A549 (cell line): ENCODE measurements at regions not wholly inside any gene's neighbourhood (a gene's known extent, or its start where the extent isn't known, plus 50 kb on each side); places are given as distances from the start of the nearest gene placed in this dataset.

Source experiments
- ATAC-seq, 2 experiments: fragments of 200-7000 bp in 1 of 2; fragments of >200 bp in 1 of 2; cut with Nextera tagmentation in 1 of 2; cut with Tn5 transposase in 1 of 2; 3 replicates each; pipeline versions ENCODE4 v1.8.0 to v1.9.1; 2018 to 2020; ENCODE audit warnings: mild to moderate bottlenecking in 1 of 2, moderate library complexity in 1 of 2
- CTCF ChIA-PET: fragments of 300-600 bp; sonication (Branson Sonifier 250); formaldehyde crosslinking; extraction: SDS; loops from one replicate; lab custom pipeline; 2021; ENCODE audit warnings: antibody characterized with exemption, inconsistent platforms; lab: Yijun Ruan, JAX
- POLR2A ChIA-PET: fragments of 350-600 bp; formaldehyde crosslinking; extraction: SDS; loops from one replicate; lab custom pipeline; 2021; ENCODE audit warnings: antibody characterized with exemption, inconsistent platforms; lab: Yijun Ruan, JAX
- DNase-seq, 2 experiments: peaks; one replicate each; pipeline versions ENCODE4 v3.0.0 to v3.0.0-alpha.2; 2011 to 2016; ENCODE audit warnings: low read depth in 1 of 2, low spot score in 1 of 2
- FAIRE-seq: peaks from 2 replicates; lab custom pipeline; 2011; peaks lifted over from hg19 to GRCh38; lab: Jason Lieb, UNC
- H3K27ac ChIP-seq, 2 experiments: fragments of >200 bp; sonication (Bioruptor Twin); formaldehyde crosslinking; 3 replicates each; pipeline ENCODE4 v1.5.1; 2016 to 2017
- H3K4me1 ChIP-seq: fragments of >200 bp; sonication (Bioruptor Twin); formaldehyde crosslinking; 3 replicates; pipeline ENCODE4 v1.6.1; 2016
- H3K4me2 ChIP-seq: fragments of >200 bp; sonication (Bioruptor Twin); formaldehyde crosslinking; 3 replicates; pipeline ENCODE4 v1.6.1; 2016
- H3K4me3 ChIP-seq: fragments of >200 bp; sonication (Bioruptor Twin); formaldehyde crosslinking; 3 replicates; pipeline ENCODE4 v1.5.1; 2016
- H3K9me3 ChIP-seq: fragments of >200 bp; sonication (Bioruptor Twin); formaldehyde crosslinking; 3 replicates; pipeline ENCODE4 v1.6.1; 2016
- BHLHE40 ChIP-seq: IDR thresholded peaks from 2 replicates; pipeline ENCODE4 v1.6.1; 2012; ENCODE audit warnings: low read depth, low read length, inconsistent platforms
- CBX8 ChIP-seq: fragments of 200-600 bp; sonication (generic); IDR thresholded peaks from 2 replicates; pipeline ENCODE4 v1.6.1; 2016
- CHD4 ChIP-seq: fragments of 200-600 bp; sonication (generic); IDR thresholded peaks from 2 replicates; pipeline ENCODE4 v1.6.1; 2016; ENCODE audit warnings: antibody characterized with exemption, mild to moderate bottlenecking, borderline replicate concordance
- EP300 ChIP-seq, 2 experiments: fragments of >200 bp; sonication (Bioruptor Twin); formaldehyde crosslinking; IDR thresholded peaks; 2 replicates in 1 of 2; 3 replicates in 1 of 2; pipeline ENCODE4 v1.6.1; 2016 to 2017
- ESRRA ChIP-seq: fragments of 150-350 bp; IDR thresholded peaks from 2 replicates; pipeline ENCODE4 v1.6.1; 2014; ENCODE audit warnings: mild to moderate bottlenecking, low read length, borderline replicate concordance
- FOSL2 ChIP-seq, 2 experiments: fragments of 450-650 bp in 1 of 2; fragments of >200 bp in 1 of 2; sonication (Bioruptor Twin) in 1 of 2; formaldehyde crosslinking; IDR thresholded peaks; 2 replicates each; pipeline versions ENCODE4 v1.5.0 to v1.6.1; 2016 to 2020; ENCODE audit warnings: mild to moderate bottlenecking in 1 of 2, moderate library complexity in 1 of 2
- FOXS1 ChIP-seq: fragments of 250-450 bp; sonication (Bioruptor Pico); IDR thresholded peaks from 2 replicates; pipeline ENCODE4 v1.5.0; 2020; ENCODE audit warnings: mild to moderate bottlenecking, moderate library complexity
- HES2 ChIP-seq: fragments of >200 bp; sonication (Bioruptor Twin); formaldehyde crosslinking; IDR thresholded peaks from 2 replicates; pipeline ENCODE4 v1.6.1; 2016
- HMGXB4 ChIP-seq: fragments of 250-450 bp; sonication (Bioruptor Pico); IDR thresholded peaks from 2 replicates; pipeline ENCODE4 v1.5.0; 2021; ENCODE audit warnings: mild to moderate bottlenecking, moderate library complexity, borderline replicate concordance
- HOXB5 ChIP-seq: fragments of 250-450 bp; sonication (Bioruptor Pico); IDR thresholded peaks from 2 replicates; pipeline ENCODE4 v1.5.0; 2020; ENCODE audit warnings: mild to moderate bottlenecking, moderate library complexity
- JUNB ChIP-seq: fragments of >200 bp; sonication (Bioruptor Twin); formaldehyde crosslinking; IDR thresholded peaks from 2 replicates; pipeline ENCODE4 v1.6.1; 2016
- KDM1A ChIP-seq: fragments of 200-600 bp; sonication (generic); IDR thresholded peaks from 2 replicates; pipeline ENCODE4 v1.6.1; 2016; ENCODE audit warnings: low read depth, mild to moderate bottlenecking
- MAFK ChIP-seq: fragments of 450-650 bp; IDR thresholded peaks from 2 replicates; pipeline ENCODE4 v1.6.1; 2014; ENCODE audit not compliant: partially characterized antibody
- MAZ ChIP-seq: fragments of 150-350 bp; IDR thresholded peaks from 2 replicates; pipeline ENCODE4 v1.6.1; 2014; ENCODE audit warnings: antibody characterized with exemption, low read depth, low read length, borderline replicate concordance
- NR3C1 ChIP-seq: fragments of >200 bp; sonication (Bioruptor Twin); formaldehyde crosslinking; IDR thresholded peaks from 3 replicates; pipeline ENCODE4 v1.6.1; 2017
- PHF8 ChIP-seq: fragments of 200-600 bp; sonication (generic); IDR thresholded peaks from 2 replicates; pipeline ENCODE4 v1.6.1; 2016; ENCODE audit warnings: low read depth, mild to moderate bottlenecking, antibody characterized with exemption, moderate library complexity, borderline replicate concordance
- REST ChIP-seq: fragments of 200-600 bp; sonication (generic); IDR thresholded peaks from 2 replicates; pipeline ENCODE4 v1.6.1; 2016; ENCODE audit warnings: antibody characterized with exemption, mild to moderate bottlenecking, moderate library complexity
- RNF2 ChIP-seq: fragments of 200-600 bp; sonication (generic); IDR thresholded peaks from 2 replicates; pipeline ENCODE4 v1.6.1; 2016; ENCODE audit warnings: low read depth, mild to moderate bottlenecking, antibody characterized with exemption, moderate library complexity, borderline replicate concordance
- ZFP36 ChIP-seq: fragments of 450-650 bp; IDR thresholded peaks from 2 replicates; pipeline ENCODE4 v1.6.1; 2014; ENCODE audit warnings: borderline replicate concordance; ENCODE audit not compliant: partially characterized antibody
- ZNF302 ChIP-seq: fragments of 250-450 bp; sonication (Bioruptor Pico); IDR thresholded peaks from 2 replicates; pipeline ENCODE4 v1.9.0; 2021; ENCODE audit warnings: inconsistent platforms, mild to moderate bottlenecking, moderate library complexity
- WGBS: methylation state at CpG from one replicate; pipeline ENCODE4 v1.1.6; 2017; ENCODE audit errors: missing lambda C conversion rate; 5-methylcytosine and 5-hydroxymethylcytosine counted together

- TF ChIP-seq FOSL2 (IDR thresholded peaks at IDR 0.05) (no peak), FOSL2 (CRISPR knock-in tag; IDR thresholded peaks at IDR 0.05) (no peak), BHLHE40 (no peak), ZNF302 (CRISPR knock-in tag) (no peak), HMGXB4 (CRISPR knock-in tag) (no peak), HES2 (no peak), NR3C1 (no peak), CHD4 (no peak), ESRRA (no peak), MAFK (no peak), HOXB5 (CRISPR knock-in tag) (no peak), KDM1A (no peak), RNF2 (no peak), MAZ (no peak), JUNB (no peak), REST (no peak), EP300 (IDR thresholded peaks at IDR 0.05) (no peak)
- WGBS, result 69% methylated on average over 5 of the region's 5 CpGs
- Histone ChIP-seq H3K27ac (no peak overlapping the region), H3K4me1 (peaks cover 15% of the 10 kb centered on the region), H3K4me2 (no peak overlapping the region), H3K4me3 (no peak overlapping the region), H3K9me3 (no peaks in the 10 kb centered on the region)
- POLR2A ChIA-PET, result no interaction called here
- ATAC-seq (no peak), FAIRE-seq (no peak), DNase-seq (no peak)
- CTCF ChIA-PET, result no interaction called here
Observed at GRCh38 chr1:59039551-59039950, 255.7 kb upstream of the JUN start.

- FAIRE-seq (no peak), DNase-seq (no peak), ATAC-seq (no peak)
- 77% methylated on average over 2 of the region's 2 CpGs for WGBS
- ChIA-PET CTCF (no interaction called here), POLR2A (no interaction called here)
- Histone ChIP-seq H3K4me3 (no peak overlapping the region), H3K4me2 (no peak overlapping the region), H3K9me3 (no peaks in the 10 kb centered on the region), H3K27ac (no peak overlapping the region), H3K4me1 (peaks cover 21% of the 10 kb centered on the region)
- no peak for TF ChIP-seq CBX8
- TF ChIP-seq ZFP36, result no peak
- TF ChIP-seq FOXS1 (CRISPR knock-in tag), result no peak
- TF ChIP-seq PHF8, result no peak
Observed at GRCh38 chr1:59040486-59040885, 256.4 kb upstream of the FGGY start.
